Pancreas (tissue), 10 donors: ENCODE measurements at regions not wholly inside any gene's neighbourhood (a gene's known extent, or its start where the extent isn't known, plus 50 kb on each side); places are given as distances from the start of the nearest gene placed in this dataset.

Experiments
- ATAC-seq, 4 donors: fragments of 200-7000 bp; cut with Tn5 transposase; one replicate each; pipeline versions ENCODE4 v1.8.0 to v1.9.1; 2020; ENCODE audit warnings: mild to moderate bottlenecking in 4 of 4, moderate library complexity in 4 of 4
- DNase-seq, 6 donors: peaks; one replicate each; pipeline ENCODE4 v3.0.0-alpha.2; 2020
- FAIRE-seq: peaks from 2 replicates; lab custom pipeline; 2012; peaks lifted over from hg19 to GRCh38; lab: Jason Lieb, UNC
- H3K27ac ChIP-seq, 4 donors: fragments of 200-600 bp; sonication (generic); 1 replicate in 3 of 4; 2 replicates in 1 of 4; pipeline versions ENCODE4 v1.5.0 to v1.8.0; 2020
- H3K27me3 ChIP-seq, 4 donors: fragments of 200-600 bp; one replicate each; pipeline ENCODE4 v1.8.0; 2021
- H3K36me3 ChIP-seq, 3 donors: fragments of 200-600 bp; sonication (generic) in 1 of 3; one replicate each; pipeline versions ENCODE4 v1.5.0 to v1.8.0; 2020 to 2021
- H3K4me1 ChIP-seq, 3 donors: fragments of 200-600 bp; one replicate each; pipeline ENCODE4 v1.8.0; 2021
- H3K4me3 ChIP-seq, 4 donors: fragments of 200-600 bp; sonication (generic) in 2 of 4; one replicate each; pipeline versions ENCODE4 v1.5.0 to v1.8.0; 2020 to 2021
- H3K9me3 ChIP-seq, 4 donors: fragments of 200-600 bp; one replicate each; pipeline ENCODE4 v1.8.0; 2021
- WGBS, 2 donors: extraction: QIAGEN DNeasy Blood & Tissue Kit; methylation state at CpG; one replicate each; pipeline ENCODE4 v1.1.7; 2013; 5-methylcytosine and 5-hydroxymethylcytosine counted together
- intact Hi-C, 3 donors: fragments of 100-400 bp; cut with DNase I; formaldehyde crosslinking; loops; one replicate each; pipeline versions ENCODE4 v1.11.1 to v1.14.2; 2022
- TF ChIP-seq, protein P1 (sequence below), 4 donors: fragments of 200-600 bp; sonication (generic) in 3 of 4; IDR thresholded peaks; one replicate each; pipeline versions ENCODE4 v1.5.0 to v1.8.0; 2021; ENCODE audit warnings: antibody characterized with exemption in 4 of 4
- donor health status: healthy with polysubstance abuse.
- donor health status: DM: no; HTN: no; CAD: no; lungs with moderate emphysema.
- donor health status: DM: no; HTN: no; CAD: no.
- donor health status: control.
- donor health status: control.
- donor health status: Bipolar disorder and iron deficiency.
- donor health status: DM: yes; HTN: yes; CAD: no.
- donor health status: DM: no; HTN: no; CAD: no.
- donor health status: DM: no; HTN: no; CAD: no.
- donor health status: DM: yes; HTN: yes; CAD: no.

DNA sequence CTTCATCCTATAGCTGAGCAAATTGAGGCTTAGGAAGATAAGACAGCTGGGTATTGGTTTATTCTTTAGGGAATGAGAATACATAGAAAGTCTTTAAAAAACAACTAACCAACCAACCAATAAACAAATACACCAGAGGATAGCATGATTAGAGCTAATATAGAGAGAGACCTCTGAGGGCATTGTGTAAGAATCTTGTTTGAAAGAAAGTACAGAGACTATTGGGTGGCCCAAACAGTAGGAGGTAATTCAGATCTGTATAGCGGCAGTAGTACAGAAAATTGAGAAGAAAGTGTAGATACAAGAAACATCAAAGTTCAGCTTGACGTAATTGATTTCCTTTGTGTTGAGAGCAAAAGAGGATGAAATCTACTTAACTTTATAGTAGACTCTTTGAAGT, 1951.0 kb upstream of the ADGRL3 start:
- TF ChIP-seq, protein P1, sequence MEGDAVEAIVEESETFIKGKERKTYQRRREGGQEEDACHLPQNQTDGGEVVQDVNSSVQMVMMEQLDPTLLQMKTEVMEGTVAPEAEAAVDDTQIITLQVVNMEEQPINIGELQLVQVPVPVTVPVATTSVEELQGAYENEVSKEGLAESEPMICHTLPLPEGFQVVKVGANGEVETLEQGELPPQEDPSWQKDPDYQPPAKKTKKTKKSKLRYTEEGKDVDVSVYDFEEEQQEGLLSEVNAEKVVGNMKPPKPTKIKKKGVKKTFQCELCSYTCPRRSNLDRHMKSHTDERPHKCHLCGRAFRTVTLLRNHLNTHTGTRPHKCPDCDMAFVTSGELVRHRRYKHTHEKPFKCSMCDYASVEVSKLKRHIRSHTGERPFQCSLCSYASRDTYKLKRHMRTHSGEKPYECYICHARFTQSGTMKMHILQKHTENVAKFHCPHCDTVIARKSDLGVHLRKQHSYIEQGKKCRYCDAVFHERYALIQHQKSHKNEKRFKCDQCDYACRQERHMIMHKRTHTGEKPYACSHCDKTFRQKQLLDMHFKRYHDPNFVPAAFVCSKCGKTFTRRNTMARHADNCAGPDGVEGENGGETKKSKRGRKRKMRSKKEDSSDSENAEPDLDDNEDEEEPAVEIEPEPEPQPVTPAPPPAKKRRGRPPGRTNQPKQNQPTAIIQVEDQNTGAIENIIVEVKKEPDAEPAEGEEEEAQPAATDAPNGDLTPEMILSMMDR (IDR thresholded peaks at IDR 0.05) = no peak
- Histone ChIP-seq H3K9me3 (no peaks in the 10 kb centered on the region), H3K27me3 (no peaks in the 10 kb centered on the region), H3K4me1 (no peaks in the 10 kb centered on the region), H3K4me3 (no peak overlapping the region), H3K36me3 (no peaks in the 10 kb centered on the region), H3K27ac (no peak overlapping the region)
- FAIRE-seq (no peak), ATAC-seq (no peak), DNase-seq (no peak)
- WGBS, 2 donors = 41 to 81% methylated on average over 2 of the region's 2 CpGs
- intact Hi-C loops = no loop called here

- H3K4me1 ChIP-seq = no peaks in the 10 kb centered on the region
- DNase-seq = no peak
- no peak for FAIRE-seq
- intact Hi-C loops = no loop called here
- TF ChIP-seq, protein P1 (IDR thresholded peaks at IDR 0.05) = no peak
- ATAC-seq = no peak
- H3K36me3 ChIP-seq = no peaks in the 10 kb centered on the region
- no peaks in the 10 kb centered on the region for H3K27me3 ChIP-seq
- 62 to 70% methylated on average over 2 of the region's 2 CpGs for WGBS, 2 donors
- no peak overlapping the region for H3K4me3 ChIP-seq
- H3K27ac ChIP-seq = no peak overlapping the region
- H3K9me3 ChIP-seq = no peaks in the 10 kb centered on the region
Observed at GRCh38 chr4:59258002-59258401, 1942.1 kb upstream of the ADGRL3 start.

GRCh38 chr4:59307609-59308008, 1892.5 kb upstream of the ADGRL3 start:
- no peaks in the 10 kb centered on the region for H3K9me3 ChIP-seq
- H3K27me3 ChIP-seq = no peaks in the 10 kb centered on the region
- intact Hi-C loops = no loop called here
- no peak overlapping the region for H3K27ac ChIP-seq
- no peak overlapping the region for H3K4me3 ChIP-seq
- ATAC-seq (no peak), FAIRE-seq (no peak), DNase-seq (no peak)
- no peaks in the 10 kb centered on the region for H3K4me1 ChIP-seq
- TF ChIP-seq, protein P1 (IDR thresholded peaks at IDR 0.05) = no peak
- no peaks in the 10 kb centered on the region for H3K36me3 ChIP-seq

GRCh38 chr4:59314637-59315036, 1885.5 kb upstream of the ADGRL3 start:
- intact Hi-C loops = no loop called here
- H3K27me3 ChIP-seq = no peaks in the 10 kb centered on the region
- H3K4me1 ChIP-seq = no peaks in the 10 kb centered on the region
- FAIRE-seq = no peak
- ATAC-seq = no peak
- no peak overlapping the region for H3K27ac ChIP-seq
- TF ChIP-seq, protein P1 (IDR thresholded peaks at IDR 0.05) = no peak
- H3K4me3 ChIP-seq = no peak overlapping the region
- no peaks in the 10 kb centered on the region for H3K36me3 ChIP-seq
- WGBS, 2 donors = 19 to 28% methylated on average over 1 of the region's 1 CpG
- no peak for DNase-seq
- H3K9me3 ChIP-seq = no peaks in the 10 kb centered on the region

GRCh38 chr4:59339631-59340030, 1860.5 kb upstream of the ADGRL3 start:
- no peaks in the 10 kb centered on the region for H3K4me1 ChIP-seq
- intact Hi-C loops = no loop called here
- ATAC-seq (no peak), DNase-seq (no peak), FAIRE-seq (no peak)
- no peaks in the 10 kb centered on the region for H3K27me3 ChIP-seq
- TF ChIP-seq, protein P1 (IDR thresholded peaks at IDR 0.05) = no peak
- no peaks in the 10 kb centered on the region for H3K36me3 ChIP-seq
- no peak overlapping the region for H3K4me3 ChIP-seq
- no peaks in the 10 kb centered on the region for H3K9me3 ChIP-seq
- no peak overlapping the region for H3K27ac ChIP-seq
